HCT116 (cell line): ENCODE measurements at regions not wholly inside any gene's neighbourhood (a gene's known extent, or its start where the extent isn't known, plus 50 kb on each side); places are given as distances from the start of the nearest gene placed in this dataset.

Experiments
- ATAC-seq: fragments of 200-7000 bp; cut with Tn5 transposase; 2 replicates; pipeline ENCODE4 v1.9.1; 2020; ENCODE audit warnings: mild to moderate bottlenecking, moderate library complexity
- BruUV-seq: library from RNA; stranded (reverse); fragments of 400-500 nt; replicated peaks from 2 replicates; lab custom pipeline; 2021; lab: Mats Ljungman, UMichigan
- CTCF ChIA-PET: fragments of 300-600 bp; sonication (Branson Sonifier 250); formaldehyde crosslinking; loops from one replicate; lab custom pipeline; 2021; ENCODE audit warnings: antibody characterized with exemption; lab: Charles Lee
- POLR2A ChIA-PET: fragments of 300-600, 350-600 bp; sonication (Branson Sonifier 250); formaldehyde crosslinking; loops from one replicate; lab custom pipeline; 2021; ENCODE audit warnings: antibody characterized with exemption; lab: Charles Lee
- RAD21 ChIA-PET, 2 experiments: fragments of 300-600 bp; sonication (Branson Sonifier 250); formaldehyde crosslinking; loops; one replicate each; lab custom pipeline; 2023; ENCODE audit warnings: low total read pairs in 2 of 2; ENCODE audit not compliant: uncharacterized antibody in 2 of 2, unreplicated experiment in 2 of 2, low non-redundant PET in 1 of 2; lab: Charles Lee
- DNase-seq: peaks from one replicate; pipeline ENCODE4 v3.0.0-alpha.2; 2010; ENCODE audit warnings: low read depth, low spot score
- H2AFZ ChIP-seq: fragments of 200-600 bp; shearing (Covaris generic), sonication (generic); 2 replicates; pipeline ENCODE4 v1.6.1; 2017; ENCODE audit warnings: low read depth, mixed run types, mixed read lengths, antibody characterized with exemption, low read length; ENCODE audit not compliant: poor library complexity, severe bottlenecking
- H3K27ac ChIP-seq: 2 replicates; pipeline ENCODE4 v1.5.1; 2012; ENCODE audit warnings: low read depth, low read length
- H3K27me3 ChIP-seq: fragments of 200-600 bp; sonication (generic); 2 replicates; pipeline ENCODE4 v1.6.1; 2016; ENCODE audit warnings: mixed run types, low read length, mixed read lengths; ENCODE audit not compliant: insufficient read depth
- H3K36me3 ChIP-seq, 2 experiments: fragments of 200-500 bp in 1 of 2; fragments of 200-600 bp in 1 of 2; sonication (Bioruptor generic) in 1 of 2; sonication (generic) in 1 of 2; 2 replicates each; pipeline versions ENCODE4 v1.5.1 to v1.6.1; 2014 to 2016; ENCODE audit warnings: low read length in 2 of 2, inconsistent platforms in 1 of 2, mixed read lengths in 1 of 2, mixed run types in 1 of 2; ENCODE audit not compliant: insufficient read depth in 2 of 2, control insufficient read depth in 1 of 2
- H3K4me1 ChIP-seq, 2 experiments: fragments of 200-600 bp in 1 of 2; sonication (generic) in 1 of 2; 2 replicates each; pipeline versions ENCODE4 v1.5.1 to v1.6.1; 2012 to 2017; ENCODE audit warnings: low read length in 2 of 2, inconsistent platforms in 1 of 2, mild to moderate bottlenecking in 1 of 2, mixed read lengths in 1 of 2, mixed run types in 1 of 2, moderate library complexity in 1 of 2; ENCODE audit not compliant: insufficient read depth in 2 of 2, control insufficient read depth in 1 of 2
- H3K4me2 ChIP-seq: fragments of 200-600 bp; sonication (generic); 2 replicates; pipeline ENCODE4 v1.6.1; 2017; ENCODE audit warnings: mixed run types, low read length, mixed read lengths
- H3K4me3 ChIP-seq, 2 experiments: fragments of 200-600 bp in 1 of 2; sonication (generic) in 1 of 2; replicated peaks in 1 of 2; 2 replicates each; pipeline ENCODE4 v1.5.1; 2011 to 2016; ENCODE audit warnings: low read length in 2 of 2, control low read depth in 1 of 2, low read depth in 1 of 2, mild to moderate bottlenecking in 1 of 2, mixed read lengths in 1 of 2, mixed run types in 1 of 2
- H3K79me2 ChIP-seq: fragments of 200-600 bp; sonication (generic); 2 replicates; pipeline ENCODE4 v1.6.1; 2017; ENCODE audit warnings: mild to moderate bottlenecking, mixed run types, low read length, moderate library complexity, mixed read lengths; ENCODE audit not compliant: insufficient read depth
- H3K9ac ChIP-seq: fragments of 200-600 bp; sonication (generic); 2 replicates; pipeline ENCODE4 v1.6.1; 2016; ENCODE audit warnings: low read length, mixed read lengths
- H3K9me2 ChIP-seq: fragments of 200-600 bp; sonication (generic), shearing (Covaris generic); 2 replicates; pipeline ENCODE4 v1.6.1; 2017; ENCODE audit warnings: mixed run types, mild to moderate bottlenecking, moderate library complexity; ENCODE audit not compliant: insufficient read depth
- H3K9me3 ChIP-seq, 2 experiments: fragments of 200-500 bp in 1 of 2; fragments of 200-600 bp in 1 of 2; sonication (Bioruptor generic) in 1 of 2; sonication (generic) in 1 of 2; 2 replicates each; pipeline ENCODE4 v1.6.1; 2014 to 2017; ENCODE audit warnings: low read length in 2 of 2, mixed read lengths in 2 of 2, inconsistent platforms in 1 of 2, low read depth in 1 of 2, mild to moderate bottlenecking in 1 of 2, mixed run types in 1 of 2, moderate library complexity in 1 of 2; ENCODE audit not compliant: control insufficient read depth in 1 of 2, insufficient read depth in 1 of 2
- H4K20me1 ChIP-seq: fragments of 200-600 bp; sonication (generic), shearing (Covaris generic); 2 replicates; pipeline ENCODE4 v1.6.1; 2017; ENCODE audit warnings: mixed run types, mild to moderate bottlenecking, moderate library complexity; ENCODE audit not compliant: insufficient read depth
- ATF3 ChIP-seq: IDR thresholded peaks from 2 replicates; pipeline ENCODE4 v1.6.1; 2012
- CBX3 ChIP-seq: IDR thresholded peaks from 2 replicates; pipeline ENCODE4 v1.6.1; 2012; ENCODE audit warnings: low read depth
- CEBPB ChIP-seq: IDR thresholded peaks from 2 replicates; pipeline ENCODE4 v1.6.1; 2012; ENCODE audit warnings: low read depth
- CTCF ChIP-seq, 3 experiments: fragments of 200-600 bp in 1 of 3; sonication (generic) in 1 of 3; IDR thresholded peaks in 2 of 3; conservative IDR thresholded peaks in 1 of 3; 2 replicates each; pipeline ENCODE4 v1.5.1; 2012 to 2017; ENCODE audit warnings: low read depth in 2 of 3, low read length in 2 of 3, antibody characterized with exemption in 1 of 3, borderline replicate concordance in 1 of 3, control low read depth in 1 of 3, mild to moderate bottlenecking in 1 of 3, mixed read lengths in 1 of 3, mixed run types in 1 of 3, moderate library complexity in 1 of 3; ENCODE audit not compliant: insufficient read depth in 1 of 3
- EGR1 ChIP-seq: IDR thresholded peaks from 2 replicates; pipeline ENCODE4 v1.6.1; 2012; ENCODE audit warnings: low read depth
- ELF1 ChIP-seq: IDR thresholded peaks from 2 replicates; pipeline ENCODE4 v1.6.1; 2012; ENCODE audit warnings: low read depth, borderline replicate concordance
- EZH2 ChIP-seq: fragments of 200-600 bp; sonication (generic); IDR thresholded peaks from 2 replicates; pipeline ENCODE4 v1.6.1; 2017; ENCODE audit warnings: antibody characterized with exemption, mixed run types
- EZH2phosphoT487 ChIP-seq: fragments of 200-600 bp; IDR thresholded peaks from 2 replicates; pipeline ENCODE4 v1.6.1; 2018; ENCODE audit warnings: antibody characterized with exemption, borderline replicate concordance
- FOSL1 ChIP-seq: IDR thresholded peaks from 2 replicates; pipeline ENCODE4 v1.6.1; 2012; ENCODE audit warnings: low read depth
- JUND ChIP-seq: IDR thresholded peaks from 2 replicates; pipeline ENCODE4 v1.6.1; 2012
- MAX ChIP-seq: IDR thresholded peaks from 2 replicates; pipeline ENCODE4 v1.6.1; 2012
- POLR2A ChIP-seq: IDR thresholded peaks from 2 replicates; pipeline ENCODE4 v1.7.0; 2011; ENCODE audit warnings: borderline replicate concordance; ENCODE audit not compliant: insufficient read depth, insufficient read length; ENCODE audit errors: extremely low read depth
- POLR2AphosphoS5 ChIP-seq: IDR thresholded peaks from 2 replicates; pipeline ENCODE4 v1.6.1; 2011; ENCODE audit warnings: mild to moderate bottlenecking, low read depth, low read length, moderate library complexity
- RAD21 ChIP-seq: IDR thresholded peaks from 2 replicates; pipeline ENCODE4 v1.6.1; 2012; ENCODE audit warnings: low read depth, mild to moderate bottlenecking
- REST ChIP-seq: IDR thresholded peaks from 2 replicates; pipeline ENCODE4 v1.6.1; 2012; ENCODE audit warnings: low read depth
- SIN3A ChIP-seq: IDR thresholded peaks from 2 replicates; pipeline ENCODE4 v1.6.1; 2012; ENCODE audit warnings: low read depth
- SP1 ChIP-seq: IDR thresholded peaks from 2 replicates; pipeline ENCODE4 v1.6.1; 2012; ENCODE audit warnings: low read depth
- SRF ChIP-seq: IDR thresholded peaks from 2 replicates; pipeline ENCODE4 v1.6.1; 2012; ENCODE audit warnings: low read depth
- TCF7L2 ChIP-seq: IDR thresholded peaks from 2 replicates; pipeline ENCODE4 v1.7.0; 2011; ENCODE audit warnings: borderline replicate concordance, inconsistent platforms; ENCODE audit not compliant: insufficient read depth, insufficient read length; ENCODE audit errors: extremely low read depth
- ZFX ChIP-seq: fragments of 450-650 bp; IDR thresholded peaks from 2 replicates; pipeline ENCODE4 v1.6.1; 2017
- ZNF274 ChIP-seq: fragments of 200-500 bp; sonication (Bioruptor generic); IDR thresholded peaks from 2 replicates; pipeline ENCODE4 v1.6.1; 2014; ENCODE audit warnings: mild to moderate bottlenecking, low read depth, low read length, inconsistent platforms
- intact Hi-C: fragments of 100-400 bp; cut with micrococcal nuclease; formaldehyde crosslinking; loops from 2 replicates; pipeline ENCODE4 v1.10.0; 2022

- TF ChIP-seq REST (no peak), SP1 (peak; percentile 88), FOSL1 (peak; percentile 87), POLR2A (no peak), ELF1 (no peak; the same call in 1 of the 2 replicates), SIN3A (peak; percentile 74), EGR1 (no peak), EZH2phosphoT487 (no peak), ATF3 (no peak), RAD21 (peak; percentile 32)
Measured at GRCh38 chr6:166691199-166691598, 64.1 kb upstream of the RPS6KA2 start (continued).

- no peak overlapping the region for H3K9ac ChIP-seq
- H3K27me3 ChIP-seq, result no peaks in the 10 kb centered on the region
- ATAC-seq (no peak), DNase-seq (no peak)
- no TSS peak for BruUV-seq
- H3K9me2 ChIP-seq, result no peaks in the 10 kb centered on the region
- peaks cover 52 to 54% of the 10 kb centered on the region in 2 experiments for H3K4me1 ChIP-seq
- TF ChIP-seq ZNF274, result no peak
- TF ChIP-seq CBX3, result no peak
- no peak for TF ChIP-seq CEBPB
- no peak for TF ChIP-seq CTCF (IDR thresholded peaks at IDR 0.05 in 2 of 3, conservative IDR thresholded peaks at IDR 0.05 in 1 of 3; ENCODE audit: borderline replicate concordance in 1 of 3, insufficient read depth in 1 of 3, low read depth in 2 of 3, low read length in 2 of 3)
- TF ChIP-seq ZFX, result no peak
- no peak for TF ChIP-seq SIN3A
- no peak for TF ChIP-seq EZH2
- TF ChIP-seq POLR2A, result no peak
- TF ChIP-seq FOSL1, result no peak
- no peak for TF ChIP-seq SRF
- TF ChIP-seq JUND, result no peak
- no peak for TF ChIP-seq EZH2phosphoT487
- no peak for TF ChIP-seq MAX
- TF ChIP-seq POLR2AphosphoS5, result no peak
- no peak for TF ChIP-seq TCF7L2
- TF ChIP-seq SP1, result no peak
- no peak for TF ChIP-seq EGR1
- no peak for TF ChIP-seq ATF3
- intact Hi-C loops, result loop anchor here (5.0 to 10.0 kb wide), 2 partner anchors 135 to 177 kb away; no protein-coding TSS in a partner anchor
- H2AFZ ChIP-seq, result no peak overlapping the region
- no peak overlapping the region for H3K27ac ChIP-seq
- no peak overlapping the region for H3K4me3 ChIP-seq
- RAD21 ChIA-PET, result no interaction called here
- H3K36me3 ChIP-seq, result no peaks in the 10 kb centered on the region
- H3K9me3 ChIP-seq, result no peaks in the 10 kb centered on the region
- POLR2A ChIA-PET, result no interaction called here
- no peaks in the 10 kb centered on the region for H3K79me2 ChIP-seq
- CTCF ChIA-PET, result no interaction called here
- no peak overlapping the region for H3K4me2 ChIP-seq
- H4K20me1 ChIP-seq, result no peaks in the 10 kb centered on the region
Measured at GRCh38 chr6:166689687-166690086, 62.6 kb upstream of the RPS6KA2 start.
